Lower lobe of right lung (tissue), 2 donors: ENCODE measurements at regions not wholly inside any gene's neighbourhood (a gene's known extent, or its start where the extent isn't known, plus 50 kb on each side); places are given as distances from the start of the nearest gene placed in this dataset.
A peak's percentile ranks its signal among the peaks of the same experiment; 100 is the strongest.

Source experiments
- ATAC-seq, 2 donors: fragments of 200-7000 bp; cut with Tn5 transposase; one replicate each; pipeline ENCODE4 v1.9.1; 2020 to 2022; ENCODE audit warnings: mild to moderate bottlenecking in 2 of 2, moderate library complexity in 2 of 2
- DNase-seq: peaks from one replicate; pipeline ENCODE4 v3.0.0-alpha.2; 2020
- H3K27ac ChIP-seq: fragments of 200-600 bp; one replicate; pipeline ENCODE4 v1.8.0; 2022
- H3K27me3 ChIP-seq: fragments of 200-600 bp; one replicate; pipeline ENCODE4 v1.8.0; 2022; ENCODE audit warnings: low read depth
- H3K36me3 ChIP-seq: fragments of 200-600 bp; one replicate; pipeline ENCODE4 v1.8.0; 2022; ENCODE audit warnings: mild to moderate bottlenecking
- H3K4me1 ChIP-seq: fragments of 200-600 bp; one replicate; pipeline ENCODE4 v1.8.0; 2022
- H3K4me3 ChIP-seq: fragments of 200-600 bp; one replicate; pipeline ENCODE4 v1.8.0; 2022; ENCODE audit warnings: mild to moderate bottlenecking
- H3K9me3 ChIP-seq: fragments of 200-600 bp; one replicate; pipeline ENCODE4 v1.8.0; 2022
- CTCF ChIP-seq: fragments of 200-600 bp; IDR thresholded peaks from one replicate; pipeline ENCODE4 v1.8.0; 2022; ENCODE audit warnings: antibody characterized with exemption, mild to moderate bottlenecking
- intact Hi-C: fragments of 100-400 bp; cut with DNase I; formaldehyde crosslinking; loops from one replicate; pipeline ENCODE4 v1.11.0; 2022
- donor health status: DM: no; HTN: yes; CAD: no; lungs with severe emphysema.

GRCh38 chr22:48772286-48772907 is 1055.3 kb downstream of the BRD1 start:
- H3K36me3 ChIP-seq: no peaks in the 10 kb centered on the region
- no peaks in the 10 kb centered on the region for H3K4me1 ChIP-seq
- no peak for ATAC-seq
- no peak overlapping the region for H3K27ac ChIP-seq
- intact Hi-C loops: no loop called here
- H3K27me3 ChIP-seq: no peaks in the 10 kb centered on the region
- no peak overlapping the region for H3K4me3 ChIP-seq
- TF ChIP-seq CTCF: no peak
- peaks cover 14% of the 10 kb centered on the region for H3K9me3 ChIP-seq
- no peak for DNase-seq

- DNase-seq (no peak), ATAC-seq (no peak)
- no peaks in the 10 kb centered on the region for H3K36me3 ChIP-seq
- no peaks in the 10 kb centered on the region for H3K27me3 ChIP-seq
- no peak overlapping the region for H3K4me3 ChIP-seq
- peaks cover 26% of the 10 kb centered on the region for H3K9me3 ChIP-seq
- intact Hi-C loops: no loop called here
- no peaks in the 10 kb centered on the region for H3K4me1 ChIP-seq
- no peak for TF ChIP-seq CTCF
- H3K27ac ChIP-seq: no peak overlapping the region
These were observed 1062.1 kb downstream of the BRD1 start for GRCh38 chr22:48765595-48765994.

- TF ChIP-seq CTCF: no peak
- Histone ChIP-seq H3K27ac (no peak overlapping the region), H3K4me3 (no peak overlapping the region), H3K36me3 (no peaks in the 10 kb centered on the region), H3K27me3 (no peaks in the 10 kb centered on the region), H3K9me3 (peaks cover 11% of the 10 kb centered on the region), H3K4me1 (no peaks in the 10 kb centered on the region)
- peak; percentile 26 for DNase-seq
- no peak for ATAC-seq
- intact Hi-C loops: no loop called here
These were observed 1066.1 kb downstream of the BRD1 start for GRCh38 chr22:48761546-48761945.

GRCh38 chr22:48760481-48761390 is 1066.9 kb downstream of the BRD1 start:
- no peak for ATAC-seq
- no peak overlapping the region for H3K27ac ChIP-seq
- no peaks in the 10 kb centered on the region for H3K27me3 ChIP-seq
- no peak for TF ChIP-seq CTCF
- H3K4me1 ChIP-seq: no peaks in the 10 kb centered on the region
- DNase-seq: peak; percentile 21
- peaks cover 9% of the 10 kb centered on the region for H3K9me3 ChIP-seq
- no peaks in the 10 kb centered on the region for H3K36me3 ChIP-seq
- intact Hi-C loops: no loop called here
- H3K4me3 ChIP-seq: no peak overlapping the region

GRCh38 chr22:48758881-48759875 is 1068.5 kb downstream of the BRD1 start:
- ATAC-seq: no peak
- Histone ChIP-seq H3K27me3 (peaks cover 6% of the 10 kb centered on the region), H3K4me3 (no peak overlapping the region), H3K27ac (no peak overlapping the region), H3K9me3 (no peaks in the 10 kb centered on the region), H3K36me3 (no peaks in the 10 kb centered on the region), H3K4me1 (no peaks in the 10 kb centered on the region)
- peak; percentile 23 for DNase-seq
- no peak for TF ChIP-seq CTCF
- intact Hi-C loops: no loop called here
